ENCODE measurements at regions not wholly inside any gene's neighbourhood (a gene's known extent, or its start where the extent isn't known, plus 50 kb on each side); places are given as distances from the start of the nearest gene placed in this dataset.

- TF ChIP-seq, protein P1, sequence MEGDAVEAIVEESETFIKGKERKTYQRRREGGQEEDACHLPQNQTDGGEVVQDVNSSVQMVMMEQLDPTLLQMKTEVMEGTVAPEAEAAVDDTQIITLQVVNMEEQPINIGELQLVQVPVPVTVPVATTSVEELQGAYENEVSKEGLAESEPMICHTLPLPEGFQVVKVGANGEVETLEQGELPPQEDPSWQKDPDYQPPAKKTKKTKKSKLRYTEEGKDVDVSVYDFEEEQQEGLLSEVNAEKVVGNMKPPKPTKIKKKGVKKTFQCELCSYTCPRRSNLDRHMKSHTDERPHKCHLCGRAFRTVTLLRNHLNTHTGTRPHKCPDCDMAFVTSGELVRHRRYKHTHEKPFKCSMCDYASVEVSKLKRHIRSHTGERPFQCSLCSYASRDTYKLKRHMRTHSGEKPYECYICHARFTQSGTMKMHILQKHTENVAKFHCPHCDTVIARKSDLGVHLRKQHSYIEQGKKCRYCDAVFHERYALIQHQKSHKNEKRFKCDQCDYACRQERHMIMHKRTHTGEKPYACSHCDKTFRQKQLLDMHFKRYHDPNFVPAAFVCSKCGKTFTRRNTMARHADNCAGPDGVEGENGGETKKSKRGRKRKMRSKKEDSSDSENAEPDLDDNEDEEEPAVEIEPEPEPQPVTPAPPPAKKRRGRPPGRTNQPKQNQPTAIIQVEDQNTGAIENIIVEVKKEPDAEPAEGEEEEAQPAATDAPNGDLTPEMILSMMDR (IDR thresholded peaks at IDR 0.05), result no peak
- TF ChIP-seq EZH2 (IDR thresholded peaks at IDR 0.05), result no peak
- TF ChIP-seq EZH2phosphoT487 (IDR thresholded peaks at IDR 0.05), result no peak
Observed at GRCh38 chr3:76482510-76482909, 557.4 kb upstream of the ROBO2 start.
